ENCODE measurements at regions not wholly inside any gene's neighbourhood (a gene's known extent, or its start where the extent isn't known, plus 50 kb on each side); places are given as distances from the start of the nearest gene placed in this dataset.
A peak's percentile ranks its signal among the peaks of the same experiment; 100 is the strongest.
"Not testable (repeated sequence)": the region's sequence is repeated elsewhere in the genome, so short reads cannot be mapped to it uniquely, and the experiment has no call there.

- DNase-seq (ENCODE audit: low spot score): no peak
Measured at GRCh38 chr18:71105994-71106546, 817.2 kb downstream of the SOCS6 start.

GRCh38 chr18:71105078-71105819 lies 816.4 kb downstream of the SOCS6 start:
- DNase-seq (ENCODE audit: low spot score): no peak

GRCh38 chr18:71079606-71080005 lies 790.8 kb downstream of the SOCS6 start:
- no peak for DNase-seq (ENCODE audit: low spot score)

GRCh38 chr18:71077451-71077850 lies 788.6 kb downstream of the SOCS6 start:
- no peak for DNase-seq (ENCODE audit: low spot score)

- no peak for DNase-seq (ENCODE audit: low spot score)
Measured at GRCh38 chr18:71075147-71075546, 786.3 kb downstream of the SOCS6 start.

GRCh38 chr18:71068338-71068737 lies 779.5 kb downstream of the SOCS6 start:
- no peak for DNase-seq (ENCODE audit: low spot score)

GRCh38 chr18:71049893-71050292 lies 761.0 kb downstream of the SOCS6 start:
- no peak for DNase-seq (ENCODE audit: low spot score)

- DNase-seq (ENCODE audit: low spot score): no peak
Measured at GRCh38 chr18:71047882-71048281, 759.0 kb downstream of the SOCS6 start.

- no peak for DNase-seq (ENCODE audit: low spot score)
Measured at GRCh38 chr18:71045331-71046065, 756.7 kb downstream of the SOCS6 start.

GRCh38 chr18:71040161-71040560 lies 751.3 kb downstream of the SOCS6 start:
- no peak for DNase-seq (ENCODE audit: low spot score)

- no peak for DNase-seq (ENCODE audit: low spot score)
Measured at GRCh38 chr18:71038196-71038595, 749.4 kb downstream of the SOCS6 start.

GRCh38 chr18:71036783-71037182 lies 747.9 kb downstream of the SOCS6 start:
- DNase-seq (ENCODE audit: low spot score): no peak

GRCh38 chr18:71031296-71032191 lies 742.7 kb downstream of the SOCS6 start:
- DNase-seq (ENCODE audit: low spot score): not testable (repeated sequence)

- DNase-seq (ENCODE audit: low spot score): not testable (repeated sequence)
Measured at GRCh38 chr18:71030085-71030484, 741.2 kb downstream of the SOCS6 start.

- DNase-seq (ENCODE audit: low spot score): peak; percentile 9
Measured at GRCh38 chr18:71028285-71028762, 739.5 kb downstream of the SOCS6 start.

GRCh38 chr18:71027531-71027930 lies 738.7 kb downstream of the SOCS6 start:
- no peak for DNase-seq (ENCODE audit: low spot score)

GRCh38 chr18:71025505-71026225 lies 736.8 kb downstream of the SOCS6 start:
- no peak for DNase-seq (ENCODE audit: low spot score)

GRCh38 chr18:71022389-71022788 lies 733.5 kb downstream of the SOCS6 start:
- no peak for DNase-seq (ENCODE audit: low spot score)

GRCh38 chr18:71021030-71021362 lies 732.2 kb downstream of the SOCS6 start:
- DNase-seq (ENCODE audit: low spot score): no peak

- no peak for DNase-seq (ENCODE audit: low spot score)
Measured at GRCh38 chr18:71020342-71021029, 731.6 kb downstream of the SOCS6 start.

- no peak for DNase-seq (ENCODE audit: low spot score)
Measured at GRCh38 chr18:71018816-71019215, 730.0 kb downstream of the SOCS6 start.

Measured in iPS-NIHi11 (cell line).